ENCODE measurements at regions not wholly inside any gene's neighbourhood (a gene's known extent, or its start where the extent isn't known, plus 50 kb on each side); places are given as distances from the start of the nearest gene placed in this dataset.

DNA sequence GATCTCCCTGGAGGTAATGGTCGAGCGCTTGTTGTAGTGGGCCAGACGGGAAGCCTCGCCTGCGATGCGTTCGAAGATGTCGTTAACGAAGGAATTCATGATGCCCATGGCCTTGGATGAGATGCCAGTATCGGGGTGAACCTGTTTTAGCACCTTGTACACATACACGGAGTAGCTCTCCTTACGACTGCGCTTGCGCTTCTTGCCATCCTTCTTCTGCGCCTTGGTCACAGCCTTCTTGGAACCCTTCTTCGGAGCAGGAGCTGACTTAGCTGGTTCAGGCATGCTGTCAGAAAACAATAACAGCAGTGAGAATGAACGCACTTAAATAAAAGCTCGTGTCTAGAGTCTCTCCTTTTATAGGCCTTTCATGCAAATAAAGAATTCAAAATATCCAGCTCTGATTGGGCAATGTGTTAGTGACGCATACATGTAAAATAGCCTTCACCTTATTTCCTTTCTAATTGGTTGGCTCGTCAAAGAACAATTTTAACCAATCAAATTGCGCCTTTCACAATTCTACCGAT lies 129.2 kb downstream of the HFE start:
- peak; percentile 85 to 95 for DNase-seq

- DNase-seq: peak in 1 of 2 experiments; percentile 71
Observed at GRCh38 chr6:26216886-26217713, 129.9 kb downstream of the HFE start.

- no peak for DNase-seq
Observed at GRCh38 chr6:26217714-26218075, 130.5 kb downstream of the HFE start.

DNA sequence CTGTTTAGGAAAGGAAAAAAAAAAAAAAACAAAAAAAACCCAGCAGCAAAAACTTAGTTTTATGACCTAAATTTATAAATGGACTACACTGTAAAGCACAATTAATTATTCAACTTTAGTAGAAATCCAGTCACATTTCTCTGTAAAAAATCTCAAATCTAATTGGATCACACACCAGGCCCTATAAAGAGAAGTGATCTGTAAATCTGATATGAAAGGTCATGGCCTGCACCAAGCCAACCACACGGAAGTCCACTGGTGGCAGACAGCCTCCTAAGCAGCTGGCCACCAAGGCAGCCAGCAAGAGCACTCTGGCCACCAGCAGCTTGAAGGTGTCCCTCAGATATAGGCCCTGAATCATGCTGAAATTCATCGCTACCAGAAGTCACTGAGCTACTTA lies 131.6 kb downstream of the HFE start:
- no peak for DNase-seq

GRCh38 chr6:26220145-26220970 lies 133.1 kb downstream of the HFE start:
- DNase-seq: no peak

DNA sequence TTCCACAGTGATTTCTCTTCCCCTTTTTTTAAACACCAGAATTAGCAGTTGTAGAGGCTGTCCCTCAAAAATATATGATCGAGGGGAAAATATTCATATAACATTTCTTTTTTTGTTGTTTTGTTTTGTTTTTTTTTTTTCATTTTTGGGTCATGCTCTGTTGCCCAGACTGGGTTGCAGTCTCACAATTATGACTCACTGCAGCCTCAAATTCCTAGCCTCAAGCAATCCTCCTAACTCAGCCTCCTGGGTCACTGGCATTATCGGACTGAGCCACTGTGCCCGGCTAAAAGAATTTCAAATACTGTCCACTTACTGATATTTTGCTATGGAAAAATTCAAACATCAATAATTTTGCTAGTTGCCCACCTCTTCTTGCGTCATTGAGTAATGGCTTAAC lies 134.0 kb downstream of the HFE start:
- DNase-seq: no peak

DNA sequence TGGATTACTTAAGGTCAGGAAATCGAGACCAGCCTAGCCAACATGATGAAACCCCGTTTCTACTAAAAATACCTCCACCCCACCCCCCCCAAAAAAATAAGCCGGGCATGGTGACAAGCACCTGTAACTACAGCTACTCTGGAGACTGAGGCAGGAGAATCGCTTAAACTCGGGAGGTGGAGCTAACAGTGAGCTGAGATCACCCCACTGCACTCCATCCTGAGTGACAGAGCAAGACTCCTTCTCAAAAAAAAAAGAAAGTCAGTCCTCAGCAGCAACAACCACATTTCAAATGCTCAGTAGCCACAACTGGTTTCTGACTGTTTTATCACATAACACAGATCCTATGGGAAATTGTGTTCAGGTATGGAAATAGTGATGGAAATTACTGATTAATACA lies 135.3 kb downstream of the HFE start:
- DNase-seq: peak in 1 of 2 experiments; percentile 14

DNA sequence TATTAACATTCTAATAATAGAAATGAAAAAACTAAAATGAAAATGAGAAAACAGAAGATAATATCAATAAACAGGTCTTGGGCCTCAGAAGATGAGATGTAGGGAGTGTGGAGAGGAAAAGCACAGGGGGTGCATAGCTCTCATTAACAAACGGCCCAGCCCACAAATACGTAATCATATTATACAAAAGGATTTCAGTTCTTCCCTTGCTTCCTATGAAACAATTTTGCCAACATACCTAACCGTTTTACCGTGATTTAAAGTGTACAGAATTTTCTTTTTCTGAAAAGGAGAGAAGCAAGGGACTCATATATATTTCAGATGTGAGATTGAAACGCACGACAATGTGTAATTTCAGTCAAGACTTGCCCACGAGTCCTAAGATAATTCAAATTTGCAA lies 136.0 kb downstream of the HFE start:
- peak in 1 of 2 experiments; percentile 69 for DNase-seq

GRCh38 chr6:26223650-26224546 lies 136.7 kb downstream of the HFE start:
- DNase-seq: peak; percentile 73 to 96

- DNase-seq: no peak
Observed at GRCh38 chr6:26224547-26224912, 137.3 kb downstream of the HFE start.

- peak; percentile 63 to 85 for DNase-seq
Observed at GRCh38 chr6:26224940-26225847, 138.0 kb downstream of the HFE start.

DNA sequence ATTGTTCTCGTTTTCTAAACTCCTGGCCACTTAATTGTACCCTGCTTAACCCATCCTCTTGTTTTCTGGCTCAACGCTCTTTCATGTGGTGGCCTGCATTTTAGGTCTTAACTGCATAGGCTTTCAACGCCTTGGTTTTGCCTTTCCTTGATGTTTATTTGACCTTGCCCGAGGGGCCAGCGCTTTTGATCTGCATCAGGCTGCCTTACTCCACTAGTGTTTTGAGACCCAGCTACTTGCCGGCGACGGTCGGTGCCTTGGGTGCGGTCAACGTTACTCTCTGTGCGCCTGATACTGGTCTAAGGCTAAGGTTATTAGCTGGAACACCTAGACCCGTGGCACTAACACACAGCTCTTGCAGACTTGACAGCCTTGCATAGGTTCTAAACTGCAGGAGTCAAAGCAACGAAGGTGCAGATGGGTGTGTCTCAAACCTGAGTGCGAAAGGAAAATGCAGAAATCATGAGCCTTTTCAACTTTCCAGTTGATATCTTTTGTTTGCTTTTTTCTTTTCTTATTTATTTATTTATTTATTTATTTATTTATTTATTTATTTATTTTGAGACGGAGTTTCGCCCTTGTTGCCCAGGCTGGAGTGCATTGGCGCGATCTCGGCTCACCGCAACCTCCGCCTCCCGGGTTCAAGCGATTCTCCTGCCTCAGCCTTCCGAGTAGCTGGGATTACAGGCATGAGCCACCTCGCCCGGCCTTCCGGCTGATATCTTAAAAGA lies 138.8 kb downstream of the HFE start:
- peak in 1 of 2 experiments; percentile 41 for DNase-seq

DNA sequence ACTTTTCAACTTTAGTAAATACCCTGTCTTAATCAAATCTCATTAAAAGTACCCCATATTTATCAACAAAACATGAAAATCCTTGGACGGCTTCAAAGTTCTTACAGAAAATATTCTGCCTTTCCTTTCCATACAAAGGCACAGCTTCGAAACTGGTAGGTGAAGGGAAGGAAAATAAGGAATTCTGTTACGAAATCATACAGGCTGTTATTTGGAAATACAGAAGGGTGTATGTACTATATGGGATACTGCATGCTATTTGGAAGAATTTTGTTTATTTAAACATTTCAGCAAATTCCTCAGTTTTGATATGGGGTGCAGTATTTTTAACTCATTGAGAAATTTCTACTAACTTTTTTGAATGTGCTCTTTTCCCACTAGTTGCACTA lies 138.4 kb upstream of the BTN3A2 start:
- DNase-seq: no peak

DNA sequence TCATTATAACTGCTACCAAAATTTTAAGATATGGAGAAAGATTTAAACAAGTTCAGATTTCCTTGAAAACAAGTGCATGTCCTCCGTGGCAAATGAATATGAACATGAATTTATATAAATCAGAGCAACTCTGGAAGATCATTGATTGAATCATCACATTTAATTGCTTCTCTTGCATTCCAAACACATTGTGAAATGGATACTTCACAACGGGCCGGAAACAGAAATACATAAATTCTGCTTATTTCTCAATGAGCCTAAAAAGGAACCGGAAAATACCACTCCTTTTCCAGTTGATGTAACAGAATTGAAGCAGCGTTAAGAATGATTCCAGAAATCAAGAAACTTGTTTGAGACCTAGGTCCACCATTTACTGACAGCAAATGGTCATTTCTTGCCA lies 134.6 kb upstream of the BTN3A2 start:
- no peak for DNase-seq

GRCh38 chr6:26231006-26231587 lies 133.9 kb upstream of the BTN3A2 start:
- DNase-seq: no peak

GRCh38 chr6:26232306-26232939 lies 132.6 kb upstream of the BTN3A2 start:
- DNase-seq: peak; percentile 24 to 78

GRCh38 chr6:26232940-26233648 lies 131.9 kb upstream of the BTN3A2 start:
- peak in 1 of 2 experiments; percentile 85 for DNase-seq

- peak in 1 of 2 experiments; percentile 72 for DNase-seq
Observed at GRCh38 chr6:26233649-26234420, 131.2 kb upstream of the BTN3A2 start.

All from NCI-H187 (cell line).